ENCODE measurements at regions not wholly inside any gene's neighbourhood (a gene's known extent, or its start where the extent isn't known, plus 50 kb on each side); places are given as distances from the start of the nearest gene placed in this dataset.

- Histone ChIP-seq H2AFZ (ENCODE audit: low read depth) (no peak overlapping the region), H3K27ac (ENCODE audit: low read depth in 2 of 2, low read length in 1 of 2) (peak overlapping the region in 1 of 2 experiments; percentile 16; a peak in 1 of 4 replicates), H3K4me2 (no peak overlapping the region), H3K4me3 (ENCODE audit: low read depth in 2 of 2, low read length in 1 of 2) (no peak overlapping the region), H3K79me2 (ENCODE audit: insufficient read depth) (no peaks in the 10 kb centered on the region), H3F3A (replicated peaks; ENCODE audit: insufficient read depth) (peaks cover 5% of the 10 kb centered on the region), H4K20me1 (ENCODE audit: insufficient read depth) (no peaks in the 10 kb centered on the region), H3K9ac (no peak overlapping the region), H3K9me2 (no peaks in the 10 kb centered on the region), H3K36me3 (replicated peaks in 1 of 2; ENCODE audit: control insufficient read depth in 1 of 2, insufficient read depth in 2 of 2, low read length in 1 of 2) (no peaks in the 10 kb centered on the region), H3K4me1 (ENCODE audit: control insufficient read depth in 1 of 2, insufficient read depth in 2 of 2, low read depth in 1 of 2, low read length in 1 of 2) (peaks cover 0 to 4% of the 10 kb centered on the region in 2 experiments; a peak in 1 of 4 replicates), H3K9me3 (no peaks in the 10 kb centered on the region), H3K27me3 (ENCODE audit: insufficient read depth) (no peaks in the 10 kb centered on the region)
- ChIA-PET CTCF (no interaction called here), POLR2A (no interaction called here)
- 36% methylated on average over 2 of the region's 2 CpGs for WGBS (ENCODE audit: low lambda C conversion rate)
- DNase-seq, result no peak
- TF ChIP-seq FOSL2 (IDR thresholded peaks at IDR 0.05; ENCODE audit: borderline replicate concordance, low read depth), result peak; percentile 35; the same call in 1 of the 2 replicates
- peak; percentile 26; the same call in 1 of the 2 replicates for TF ChIP-seq JUND (IDR thresholded peaks at IDR 0.05)
- no peak for TF ChIP-seq EZH2phosphoT487 (IDR thresholded peaks at IDR 0.05; ENCODE audit: borderline replicate concordance, low read depth)
- peak; percentile 6; the same call in 1 of the 2 replicates for TF ChIP-seq TCF12 (IDR thresholded peaks at IDR 0.05)
- no peak for TF ChIP-seq EP300 (IDR thresholded peaks at IDR 0.05; ENCODE audit: borderline replicate concordance in 1 of 2, low read depth in 1 of 2, low read length in 1 of 2)
Measured at GRCh38 chr5:106521701-106522100, 1149.0 kb downstream of the EFNA5 start.

- H2AFZ ChIP-seq (ENCODE audit: low read depth), result no peak overlapping the region
- DNase-seq, result no peak
- POLR2A ChIA-PET, result no interaction called here
Measured at GRCh38 chr5:106510321-106510720, 1160.4 kb downstream of the EFNA5 start.

GRCh38 chr5:106508894-106509293, 1161.8 kb downstream of the EFNA5 start:
- Histone ChIP-seq H3K4me1 (ENCODE audit: control insufficient read depth in 1 of 2, insufficient read depth in 2 of 2, low read depth in 1 of 2, low read length in 1 of 2) (peaks cover 0 to 6% of the 10 kb centered on the region in 2 experiments; a peak in 1 of 4 replicates), H4K20me1 (ENCODE audit: insufficient read depth) (no peaks in the 10 kb centered on the region), H3K4me2 (no peak overlapping the region), H3F3A (replicated peaks; ENCODE audit: insufficient read depth) (no peaks in the 10 kb centered on the region), H3K27me3 (ENCODE audit: insufficient read depth) (no peaks in the 10 kb centered on the region), H3K79me2 (ENCODE audit: insufficient read depth) (no peaks in the 10 kb centered on the region), H3K9me3 (no peaks in the 10 kb centered on the region), H3K27ac (ENCODE audit: low read depth in 2 of 2, low read length in 1 of 2) (no peak overlapping the region), H3K36me3 (replicated peaks in 1 of 2; ENCODE audit: control insufficient read depth in 1 of 2, insufficient read depth in 2 of 2, low read length in 1 of 2) (no peaks in the 10 kb centered on the region), H3K9me2 (0 out of 2 replicates have a peak, but pooled peaks cover 2% of the 10 kb centered on the region), H3K9ac (no peak overlapping the region), H2AFZ (ENCODE audit: low read depth) (no peak overlapping the region), H3K4me3 (ENCODE audit: low read depth in 2 of 2, low read length in 1 of 2) (no peak overlapping the region)
- ChIA-PET POLR2A (no interaction called here), CTCF (no interaction called here)
- no peak for DNase-seq
- TF ChIP-seq POLR2AphosphoS5 (IDR thresholded peaks at IDR 0.05; ENCODE audit: low read depth, low read length) (no peak), FOXJ3 (CRISPR knock-in tag; IDR thresholded peaks at IDR 0.05) (no peak), IRF3 (IDR thresholded peaks at IDR 0.05; ENCODE audit: low read depth, low read length) (no peak), FOXM1 (IDR thresholded peaks at IDR 0.05; ENCODE audit: low read depth) (no peak), EZH2phosphoT487 (IDR thresholded peaks at IDR 0.05; ENCODE audit: borderline replicate concordance, low read depth) (no peak), TAF1 (IDR thresholded peaks at IDR 0.05; ENCODE audit: borderline replicate concordance, low read depth, low read length) (no peak)
- WGBS (ENCODE audit: low lambda C conversion rate), result 86% methylated on average over 4 of the region's 4 CpGs

More at GRCh38 chr5:106510321-106510720, 1160.4 kb downstream of the EFNA5 start:
- no peaks in the 10 kb centered on the region for H3K9me3 ChIP-seq
- no peaks in the 10 kb centered on the region for H3K27me3 ChIP-seq (ENCODE audit: insufficient read depth)
- no peaks in the 10 kb centered on the region for H3K79me2 ChIP-seq (ENCODE audit: insufficient read depth)
- H3K4me3 ChIP-seq (ENCODE audit: low read depth in 2 of 2, low read length in 1 of 2), result no peak overlapping the region
- H3K4me1 ChIP-seq (ENCODE audit: control insufficient read depth in 1 of 2, insufficient read depth in 2 of 2, low read depth in 1 of 2, low read length in 1 of 2), result peaks cover 0 to 6% of the 10 kb centered on the region in 2 experiments; a peak in 1 of 4 replicates
- H3K9me2 ChIP-seq, result 0 out of 2 replicates have a peak, but pooled peaks cover 2% of the 10 kb centered on the region
- H4K20me1 ChIP-seq (ENCODE audit: insufficient read depth), result no peaks in the 10 kb centered on the region
- TF ChIP-seq ELF1 (IDR thresholded peaks at IDR 0.05) (no peak), MEF2A (IDR thresholded peaks at IDR 0.05; ENCODE audit: borderline replicate concordance, low read depth) (no peak), GABPA (IDR thresholded peaks at IDR 0.05; ENCODE audit: low read depth) (no peak)
- H3K9ac ChIP-seq, result no peak overlapping the region
- CTCF ChIA-PET, result interaction anchor here (0.8 kb wide), 1 partner anchor 10 kb away, joined by 3 read pairs; no protein-coding TSS in a partner anchor
- no peaks in the 10 kb centered on the region for H3K36me3 ChIP-seq (replicated peaks in 1 of 2; ENCODE audit: control insufficient read depth in 1 of 2, insufficient read depth in 2 of 2, low read length in 1 of 2)
- H3K4me2 ChIP-seq, result no peak overlapping the region
- H3K27ac ChIP-seq (ENCODE audit: low read depth in 2 of 2, low read length in 1 of 2), result no peak overlapping the region
- no peaks in the 10 kb centered on the region for H3F3A ChIP-seq (replicated peaks; ENCODE audit: insufficient read depth)
